ENCODE measurements at regions not wholly inside any gene's neighbourhood (a gene's known extent, or its start where the extent isn't known, plus 50 kb on each side); places are given as distances from the start of the nearest gene placed in this dataset.

DNA sequence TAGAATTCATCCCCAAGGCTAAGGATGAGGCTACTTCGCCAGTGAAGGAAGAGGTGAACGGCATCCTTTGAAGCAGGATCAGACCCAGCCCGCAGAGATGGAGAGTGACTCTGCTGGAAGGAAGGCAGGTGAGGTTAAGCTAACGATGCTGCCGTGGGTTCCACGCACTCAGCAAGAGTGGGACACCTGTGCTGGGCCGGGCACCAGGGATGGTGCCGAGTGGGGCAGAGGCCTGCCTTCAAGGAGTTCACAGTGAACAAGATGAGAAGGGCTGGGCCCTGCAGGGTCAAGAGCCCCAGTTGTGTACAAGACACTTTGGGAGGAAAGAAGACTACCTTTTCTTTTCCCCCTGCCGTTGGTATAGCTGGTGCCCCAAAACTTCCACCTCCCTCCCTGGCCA lies 606.6 kb downstream of the LIG4 start:
- TF ChIP-seq, protein P1, sequence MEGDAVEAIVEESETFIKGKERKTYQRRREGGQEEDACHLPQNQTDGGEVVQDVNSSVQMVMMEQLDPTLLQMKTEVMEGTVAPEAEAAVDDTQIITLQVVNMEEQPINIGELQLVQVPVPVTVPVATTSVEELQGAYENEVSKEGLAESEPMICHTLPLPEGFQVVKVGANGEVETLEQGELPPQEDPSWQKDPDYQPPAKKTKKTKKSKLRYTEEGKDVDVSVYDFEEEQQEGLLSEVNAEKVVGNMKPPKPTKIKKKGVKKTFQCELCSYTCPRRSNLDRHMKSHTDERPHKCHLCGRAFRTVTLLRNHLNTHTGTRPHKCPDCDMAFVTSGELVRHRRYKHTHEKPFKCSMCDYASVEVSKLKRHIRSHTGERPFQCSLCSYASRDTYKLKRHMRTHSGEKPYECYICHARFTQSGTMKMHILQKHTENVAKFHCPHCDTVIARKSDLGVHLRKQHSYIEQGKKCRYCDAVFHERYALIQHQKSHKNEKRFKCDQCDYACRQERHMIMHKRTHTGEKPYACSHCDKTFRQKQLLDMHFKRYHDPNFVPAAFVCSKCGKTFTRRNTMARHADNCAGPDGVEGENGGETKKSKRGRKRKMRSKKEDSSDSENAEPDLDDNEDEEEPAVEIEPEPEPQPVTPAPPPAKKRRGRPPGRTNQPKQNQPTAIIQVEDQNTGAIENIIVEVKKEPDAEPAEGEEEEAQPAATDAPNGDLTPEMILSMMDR (IDR thresholded peaks at IDR 0.05), result no peak
- TF ChIP-seq RFX5 (IDR thresholded peaks at IDR 0.05; ENCODE audit: low read length) (no peak), JUND (IDR thresholded peaks at IDR 0.05) (no peak), RAD21 (IDR thresholded peaks at IDR 0.05; ENCODE audit: low read length) (no peak), POLR2AphosphoS5 (IDR thresholded peaks at IDR 0.05; ENCODE audit: low read depth, low read length) (no peak), TEAD4 (IDR thresholded peaks at IDR 0.05; ENCODE audit: borderline replicate concordance, insufficient read depth) (no peak)
